ENCODE measurements at regions not wholly inside any gene's neighbourhood (a gene's known extent, or its start where the extent isn't known, plus 50 kb on each side); places are given as distances from the start of the nearest gene placed in this dataset.

GRCh38 chr6:88238065-88238464, 71.9 kb upstream of the CNR1 start:
- no TSS peak for BruUV-seq (replicated peaks)
- no peaks in the 10 kb centered on the region for H3K4me1 ChIP-seq (replicated peaks; ENCODE audit: insufficient read depth)
- ChIA-PET POLR2A (ENCODE audit: unreplicated experiment) (no interaction called here), CTCF (no interaction called here)
- H3K27me3 ChIP-seq (ENCODE audit: insufficient read depth, low read depth): no peaks in the 10 kb centered on the region
- H3K9me3 ChIP-seq (ENCODE audit: insufficient read depth, low read depth): no peaks in the 10 kb centered on the region
- no peak for TF ChIP-seq EZH2 (IDR thresholded peaks at IDR 0.05; ENCODE audit: low read depth)
- TF ChIP-seq CTCF (conservative IDR thresholded peaks at IDR 0.05): 0 out of 2 replicates have a peak, but pooled peaks have one; percentile 22
- no peaks in the 10 kb centered on the region for H3K9me2 ChIP-seq (ENCODE audit: insufficient read depth)
- intact Hi-C loops (cut with micrococcal nuclease; ENCODE audit: unreplicated experiment): no loop called here
- no peaks in the 10 kb centered on the region for H3K79me2 ChIP-seq (ENCODE audit: low read depth)
- H3K27ac ChIP-seq: no peak overlapping the region
- H3K4me3 ChIP-seq: no peak overlapping the region
- no peaks in the 10 kb centered on the region for H3K36me3 ChIP-seq (ENCODE audit: low read depth)
- H4K20me1 ChIP-seq (ENCODE audit: insufficient read depth): no peaks in the 10 kb centered on the region
- no peak for DNase-seq
- H2AFZ ChIP-seq: no peak overlapping the region
- no peak overlapping the region for H3K4me2 ChIP-seq
- H3F3A ChIP-seq (ENCODE audit: insufficient read depth, low read depth): no peaks in the 10 kb centered on the region

GRCh38 chr6:88236612-88237360, 70.6 kb upstream of the CNR1 start:
- Histone ChIP-seq H3K9me3 (ENCODE audit: insufficient read depth, low read depth) (no peaks in the 10 kb centered on the region), H3K9me2 (ENCODE audit: insufficient read depth) (no peaks in the 10 kb centered on the region), H3F3A (ENCODE audit: insufficient read depth, low read depth) (no peaks in the 10 kb centered on the region), H2AFZ (no peak overlapping the region), H3K4me3 (no peak overlapping the region), H3K4me1 (replicated peaks; ENCODE audit: insufficient read depth) (no peaks in the 10 kb centered on the region), H3K27ac (no peak overlapping the region), H3K36me3 (ENCODE audit: low read depth) (no peaks in the 10 kb centered on the region), H3K27me3 (ENCODE audit: insufficient read depth, low read depth) (no peaks in the 10 kb centered on the region), H3K79me2 (ENCODE audit: low read depth) (no peaks in the 10 kb centered on the region), H3K4me2 (no peak overlapping the region), H4K20me1 (ENCODE audit: insufficient read depth) (no peaks in the 10 kb centered on the region)
- TF ChIP-seq CTCF (conservative IDR thresholded peaks at IDR 0.05) (no peak), EZH2 (IDR thresholded peaks at IDR 0.05; ENCODE audit: low read depth) (no peak)
- no TSS peak for BruUV-seq (replicated peaks)
- POLR2A ChIA-PET (ENCODE audit: unreplicated experiment): no interaction called here
- CTCF ChIA-PET: no interaction called here
- intact Hi-C loops (cut with micrococcal nuclease; ENCODE audit: unreplicated experiment): no loop called here
- DNase-seq: no peak

GRCh38 chr6:88232753-88233152, 66.6 kb upstream of the CNR1 start:
- no peak overlapping the region for H3K4me2 ChIP-seq
- intact Hi-C loops (cut with micrococcal nuclease; ENCODE audit: unreplicated experiment): no loop called here
- no peaks in the 10 kb centered on the region for H3K27me3 ChIP-seq (ENCODE audit: insufficient read depth, low read depth)
- H3K9me3 ChIP-seq (ENCODE audit: insufficient read depth, low read depth): no peaks in the 10 kb centered on the region
- no peaks in the 10 kb centered on the region for H3K79me2 ChIP-seq (ENCODE audit: low read depth)
- DNase-seq: no peak
- POLR2A ChIA-PET (ENCODE audit: unreplicated experiment): no interaction called here
- TF ChIP-seq CTCF (conservative IDR thresholded peaks at IDR 0.05) (no peak), EZH2 (IDR thresholded peaks at IDR 0.05; ENCODE audit: low read depth) (no peak)
- H3F3A ChIP-seq (ENCODE audit: insufficient read depth, low read depth): no peaks in the 10 kb centered on the region
- H3K36me3 ChIP-seq (ENCODE audit: low read depth): no peaks in the 10 kb centered on the region
- no peak overlapping the region for H3K4me3 ChIP-seq
- no peaks in the 10 kb centered on the region for H3K4me1 ChIP-seq (replicated peaks; ENCODE audit: insufficient read depth)
- no peaks in the 10 kb centered on the region for H3K9me2 ChIP-seq (ENCODE audit: insufficient read depth)
- no TSS peak for BruUV-seq (replicated peaks)
- no peaks in the 10 kb centered on the region for H4K20me1 ChIP-seq (ENCODE audit: insufficient read depth)
- CTCF ChIA-PET: no interaction called here
- no peak overlapping the region for H2AFZ ChIP-seq
- no peak overlapping the region for H3K27ac ChIP-seq
